A549 (cell line): ENCODE measurements at regions not wholly inside any gene's neighbourhood (a gene's known extent, or its start where the extent isn't known, plus 50 kb on each side); places are given as distances from the start of the nearest gene placed in this dataset.

Experiments
- CHD2 ChIP-seq: fragments of 150-350 bp; IDR thresholded peaks from 2 replicates; pipeline ENCODE4 v1.6.1; 2014; ENCODE audit warnings: low read length; ENCODE audit not compliant: partially characterized antibody
- JUNB ChIP-seq: fragments of >200 bp; sonication (Bioruptor Twin); formaldehyde crosslinking; IDR thresholded peaks from 2 replicates; pipeline ENCODE4 v1.6.1; 2016
- KDM1A ChIP-seq: fragments of 200-600 bp; sonication (generic); IDR thresholded peaks from 2 replicates; pipeline ENCODE4 v1.6.1; 2016; ENCODE audit warnings: low read depth, mild to moderate bottlenecking
- MYC ChIP-seq: IDR thresholded peaks from 2 replicates; pipeline ENCODE4 v1.6.1; 2012; ENCODE audit warnings: mild to moderate bottlenecking, inconsistent platforms, low read length, improper control_type of control experiment, borderline replicate concordance
- POLR2A ChIP-seq: IDR thresholded peaks from 2 replicates; pipeline ENCODE4 v1.6.1; 2012; ENCODE audit warnings: mild to moderate bottlenecking, low read length
- REST ChIP-seq: fragments of 200-600 bp; sonication (generic); IDR thresholded peaks from 2 replicates; pipeline ENCODE4 v1.6.1; 2016; ENCODE audit warnings: antibody characterized with exemption, mild to moderate bottlenecking, moderate library complexity
- RFX5 ChIP-seq: fragments of 450-650 bp; IDR thresholded peaks from 2 replicates; pipeline ENCODE4 v1.7.1; 2014; ENCODE audit warnings: antibody characterized with exemption, mild to moderate bottlenecking, moderate library complexity
- ZC3H11A ChIP-seq: fragments of 450-650 bp; IDR thresholded peaks from 2 replicates; pipeline ENCODE4 v1.6.1; 2014; ENCODE audit warnings: antibody characterized with exemption, mild to moderate bottlenecking
- TF ChIP-seq, protein P1 (sequence below): fragments of >200 bp; sonication (Bioruptor Twin); formaldehyde crosslinking; IDR thresholded peaks from 3 replicates; pipeline ENCODE4 v1.5.1; 2016
- TF ChIP-seq, protein P2 (sequence below): IDR thresholded peaks from 2 replicates; pipeline ENCODE4 v1.6.1; 2012
- TF ChIP-seq, protein P3 (sequence below): fragments of 450-650 bp; IDR thresholded peaks from 2 replicates; pipeline ENCODE4 v1.6.1; 2014; ENCODE audit warnings: antibody characterized with exemption

DNA sequence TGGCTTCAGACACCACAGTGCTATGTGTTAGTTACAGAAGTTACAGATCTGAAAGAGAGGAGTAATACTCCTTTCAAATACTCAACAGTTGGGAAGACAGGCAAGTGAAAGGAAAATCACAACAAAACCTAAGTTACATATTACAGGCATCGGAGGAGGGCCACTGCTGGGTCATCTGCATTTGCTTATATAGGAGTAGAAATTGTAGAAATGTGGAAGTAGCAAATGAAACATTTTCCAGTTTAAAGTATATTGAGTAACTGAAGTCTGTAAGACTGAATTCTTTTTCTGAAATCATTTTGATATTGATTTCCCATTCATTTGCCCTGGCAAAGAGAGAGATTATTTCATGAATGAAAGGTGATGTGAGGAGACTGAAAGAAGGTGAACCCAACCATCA is 201.7 kb downstream of the SPRY1 start:
- TF ChIP-seq ZC3H11A = no peak
- no peak for TF ChIP-seq MYC
- TF ChIP-seq, protein P1, sequence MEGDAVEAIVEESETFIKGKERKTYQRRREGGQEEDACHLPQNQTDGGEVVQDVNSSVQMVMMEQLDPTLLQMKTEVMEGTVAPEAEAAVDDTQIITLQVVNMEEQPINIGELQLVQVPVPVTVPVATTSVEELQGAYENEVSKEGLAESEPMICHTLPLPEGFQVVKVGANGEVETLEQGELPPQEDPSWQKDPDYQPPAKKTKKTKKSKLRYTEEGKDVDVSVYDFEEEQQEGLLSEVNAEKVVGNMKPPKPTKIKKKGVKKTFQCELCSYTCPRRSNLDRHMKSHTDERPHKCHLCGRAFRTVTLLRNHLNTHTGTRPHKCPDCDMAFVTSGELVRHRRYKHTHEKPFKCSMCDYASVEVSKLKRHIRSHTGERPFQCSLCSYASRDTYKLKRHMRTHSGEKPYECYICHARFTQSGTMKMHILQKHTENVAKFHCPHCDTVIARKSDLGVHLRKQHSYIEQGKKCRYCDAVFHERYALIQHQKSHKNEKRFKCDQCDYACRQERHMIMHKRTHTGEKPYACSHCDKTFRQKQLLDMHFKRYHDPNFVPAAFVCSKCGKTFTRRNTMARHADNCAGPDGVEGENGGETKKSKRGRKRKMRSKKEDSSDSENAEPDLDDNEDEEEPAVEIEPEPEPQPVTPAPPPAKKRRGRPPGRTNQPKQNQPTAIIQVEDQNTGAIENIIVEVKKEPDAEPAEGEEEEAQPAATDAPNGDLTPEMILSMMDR = no peak
- TF ChIP-seq POLR2A = no peak
- TF ChIP-seq REST = no peak
- TF ChIP-seq, protein P2, sequence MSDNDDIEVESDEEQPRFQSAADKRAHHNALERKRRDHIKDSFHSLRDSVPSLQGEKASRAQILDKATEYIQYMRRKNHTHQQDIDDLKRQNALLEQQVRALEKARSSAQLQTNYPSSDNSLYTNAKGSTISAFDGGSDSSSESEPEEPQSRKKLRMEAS = no peak
- no peak for TF ChIP-seq JUNB
- TF ChIP-seq, protein P3, sequence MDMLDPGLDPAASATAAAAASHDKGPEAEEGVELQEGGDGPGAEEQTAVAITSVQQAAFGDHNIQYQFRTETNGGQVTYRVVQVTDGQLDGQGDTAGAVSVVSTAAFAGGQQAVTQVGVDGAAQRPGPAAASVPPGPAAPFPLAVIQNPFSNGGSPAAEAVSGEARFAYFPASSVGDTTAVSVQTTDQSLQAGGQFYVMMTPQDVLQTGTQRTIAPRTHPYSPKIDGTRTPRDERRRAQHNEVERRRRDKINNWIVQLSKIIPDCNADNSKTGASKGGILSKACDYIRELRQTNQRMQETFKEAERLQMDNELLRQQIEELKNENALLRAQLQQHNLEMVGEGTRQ = no peak
- no peak for TF ChIP-seq CHD2
- no peak for TF ChIP-seq KDM1A
- TF ChIP-seq RFX5 = no peak
